ENCODE measurements at regions not wholly inside any gene's neighbourhood (a gene's known extent, or its start where the extent isn't known, plus 50 kb on each side); places are given as distances from the start of the nearest gene placed in this dataset.

- Mint-ChIP-seq H3K27ac (no peak overlapping the region), H3K9me3 (no peaks in the 10 kb centered on the region), H3K36me3 (no peaks in the 10 kb centered on the region), H3K27me3 (no peaks in the 10 kb centered on the region), H3K4me3 (no peak overlapping the region), H3K4me1 (no peaks in the 10 kb centered on the region)
Measured at GRCh38 chr2:147575106-147575505, 269.7 kb upstream of the ACVR2A start.

- Mint-ChIP-seq H3K27me3 (no peaks in the 10 kb centered on the region), H3K4me1 (no peaks in the 10 kb centered on the region), H3K36me3 (no peaks in the 10 kb centered on the region), H3K9me3 (no peaks in the 10 kb centered on the region), H3K27ac (no peak overlapping the region), H3K4me3 (no peak overlapping the region)
Measured at GRCh38 chr2:147572622-147573021, 272.2 kb upstream of the ACVR2A start.

GRCh38 chr2:147569426-147569825, 275.4 kb upstream of the ACVR2A start:
- Mint-ChIP-seq H3K27ac (no peak overlapping the region), H3K4me1 (no peaks in the 10 kb centered on the region), H3K27me3 (no peaks in the 10 kb centered on the region), H3K4me3 (no peak overlapping the region), H3K36me3 (no peaks in the 10 kb centered on the region), H3K9me3 (no peaks in the 10 kb centered on the region)

GRCh38 chr2:147568109-147568508, 276.7 kb upstream of the ACVR2A start:
- no peaks in the 10 kb centered on the region for H3K27me3 Mint-ChIP-seq
- no peaks in the 10 kb centered on the region for H3K9me3 Mint-ChIP-seq
- H3K4me3 Mint-ChIP-seq = no peak overlapping the region
- H3K27ac Mint-ChIP-seq = no peak overlapping the region
- H3K4me1 Mint-ChIP-seq = no peaks in the 10 kb centered on the region
- no peaks in the 10 kb centered on the region for H3K36me3 Mint-ChIP-seq

GRCh38 chr2:147567136-147567535, 277.7 kb upstream of the ACVR2A start:
- Mint-ChIP-seq H3K4me3 (no peak overlapping the region), H3K27ac (no peak overlapping the region), H3K27me3 (no peaks in the 10 kb centered on the region), H3K36me3 (no peaks in the 10 kb centered on the region), H3K9me3 (no peaks in the 10 kb centered on the region), H3K4me1 (no peaks in the 10 kb centered on the region)

DNA sequence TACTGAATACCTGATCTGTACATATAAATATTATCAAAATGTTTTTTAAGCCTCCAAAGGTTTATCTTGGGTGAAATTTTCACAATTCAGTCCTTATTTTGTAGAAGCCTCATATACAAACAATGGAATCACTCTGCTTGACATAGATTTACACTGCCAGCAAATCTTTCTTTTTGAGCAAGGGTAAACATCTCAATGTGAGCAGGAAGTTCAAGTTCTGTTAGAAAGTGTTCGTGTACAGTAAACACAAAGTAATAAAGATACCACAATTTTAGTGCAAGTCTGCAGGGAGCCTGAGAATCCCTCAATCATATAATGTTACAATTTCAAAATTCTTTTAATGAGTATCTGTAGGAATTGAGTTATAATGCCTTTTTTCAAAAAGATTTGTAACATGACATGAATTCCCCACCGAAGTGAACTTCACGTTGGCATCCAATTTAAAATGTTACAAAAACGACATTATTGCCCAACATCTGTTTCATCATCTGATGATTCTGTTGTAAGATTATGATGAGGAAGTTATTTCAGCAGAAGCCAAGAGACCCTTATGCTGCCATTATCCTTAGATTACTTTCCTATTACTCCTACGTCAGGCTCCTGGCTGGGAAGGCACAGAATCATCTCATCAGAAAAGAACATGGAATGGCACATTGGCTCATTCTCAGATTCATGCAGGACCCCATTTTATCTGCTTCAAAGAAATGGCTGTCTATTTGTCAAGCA, 283.9 kb upstream of the ACVR2A start:
- Mint-ChIP-seq H3K27me3 (no peaks in the 10 kb centered on the region), H3K4me1 (peaks cover 5% of the 10 kb centered on the region), H3K9me3 (no peaks in the 10 kb centered on the region), H3K36me3 (no peaks in the 10 kb centered on the region), H3K4me3 (no peak overlapping the region), H3K27ac (no peak overlapping the region)

- no peaks in the 10 kb centered on the region for H3K27me3 Mint-ChIP-seq
- no peaks in the 10 kb centered on the region for H3K36me3 Mint-ChIP-seq
- H3K27ac Mint-ChIP-seq = no peak overlapping the region
- H3K4me1 Mint-ChIP-seq = peaks cover 5% of the 10 kb centered on the region
- H3K4me3 Mint-ChIP-seq = no peak overlapping the region
- no peaks in the 10 kb centered on the region for H3K9me3 Mint-ChIP-seq
Measured at GRCh38 chr2:147559070-147559725, 285.6 kb upstream of the ACVR2A start.

- no peak overlapping the region for H3K27ac Mint-ChIP-seq
Measured at GRCh38 chr2:147558620-147559019, 286.2 kb upstream of the ACVR2A start.

GRCh38 chr2:147554521-147555107, 290.2 kb upstream of the ACVR2A start:
- Mint-ChIP-seq H3K4me3 (no peak overlapping the region), H3K36me3 (no peaks in the 10 kb centered on the region), H3K27me3 (no peaks in the 10 kb centered on the region)

More at GRCh38 chr2:147558620-147559019, 286.2 kb upstream of the ACVR2A start:
- Mint-ChIP-seq H3K36me3 (no peaks in the 10 kb centered on the region), H3K4me1 (peaks cover 5% of the 10 kb centered on the region), H3K27me3 (no peaks in the 10 kb centered on the region), H3K9me3 (no peaks in the 10 kb centered on the region), H3K4me3 (no peak overlapping the region)

DNA sequence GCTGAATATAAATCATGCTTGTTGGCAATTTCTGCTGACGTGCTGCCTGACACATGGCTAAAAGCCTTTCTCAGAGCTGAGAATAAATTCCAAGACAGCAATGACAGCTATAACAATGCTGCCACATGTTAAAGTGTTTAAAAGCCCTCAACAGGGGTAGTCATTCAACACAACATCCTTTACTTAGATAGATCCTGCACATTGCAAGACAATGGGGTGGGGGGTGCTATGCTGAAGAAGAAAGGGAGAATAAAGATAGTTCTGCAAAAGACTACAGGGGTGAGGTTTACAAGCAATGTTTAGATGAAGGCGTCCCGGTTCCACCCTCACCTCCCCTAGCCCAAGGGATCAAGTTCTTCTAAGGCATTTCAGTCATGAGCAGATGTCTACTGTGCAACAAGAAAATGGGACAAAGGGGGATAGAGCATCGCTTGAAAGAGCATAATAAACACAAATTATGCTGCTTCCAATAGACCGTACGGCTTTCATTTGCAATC, 291.0 kb upstream of the ACVR2A start:
- no peaks in the 10 kb centered on the region for H3K9me3 Mint-ChIP-seq
- H3K4me1 Mint-ChIP-seq = no peaks in the 10 kb centered on the region
- H3K4me3 Mint-ChIP-seq = no peak overlapping the region
- no peaks in the 10 kb centered on the region for H3K36me3 Mint-ChIP-seq
- H3K27me3 Mint-ChIP-seq = no peaks in the 10 kb centered on the region
- no peak overlapping the region for H3K27ac Mint-ChIP-seq

More at GRCh38 chr2:147554521-147555107, 290.2 kb upstream of the ACVR2A start:
- Mint-ChIP-seq H3K27ac (no peak overlapping the region), H3K9me3 (no peaks in the 10 kb centered on the region), H3K4me1 (no peaks in the 10 kb centered on the region)

DNA sequence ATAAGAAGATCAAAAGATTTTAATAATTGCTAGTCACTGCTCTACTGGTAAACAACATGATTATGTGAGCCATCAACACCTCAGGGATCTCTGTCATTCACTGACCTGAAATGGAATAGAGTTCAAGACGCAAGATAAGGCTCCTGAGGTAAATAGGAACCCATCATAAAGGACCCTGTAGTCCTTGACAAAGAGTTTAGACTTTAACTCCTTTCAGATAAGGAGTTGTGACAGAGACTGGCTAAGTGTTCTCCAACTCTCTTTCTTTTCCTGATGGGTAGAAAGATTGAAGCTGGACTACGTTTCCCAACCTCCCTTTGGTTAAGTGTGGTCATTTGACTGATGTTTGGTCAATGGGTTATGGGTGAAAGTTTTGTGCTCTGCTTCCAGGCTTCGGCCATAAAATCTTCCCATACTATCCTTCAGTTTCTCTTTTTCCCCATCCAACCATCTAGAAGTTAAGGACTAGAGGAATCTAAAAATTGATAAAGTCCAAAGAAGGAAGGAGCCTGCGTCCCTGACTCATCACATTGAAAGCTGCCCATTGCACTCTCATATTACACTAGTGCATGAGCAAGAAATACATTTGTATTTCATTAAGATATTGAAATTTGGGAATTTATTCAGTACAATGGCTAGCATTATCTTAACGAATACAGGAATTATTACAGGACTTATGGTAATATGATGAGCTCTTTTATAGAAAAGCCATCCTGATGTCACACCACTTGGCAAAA, 293.7 kb upstream of the ACVR2A start:
- H3K4me3 Mint-ChIP-seq = no peak overlapping the region
- no peaks in the 10 kb centered on the region for H3K4me1 Mint-ChIP-seq
- H3K36me3 Mint-ChIP-seq = no peaks in the 10 kb centered on the region
- no peaks in the 10 kb centered on the region for H3K9me3 Mint-ChIP-seq
- no peak overlapping the region for H3K27ac Mint-ChIP-seq
- H3K27me3 Mint-ChIP-seq = no peaks in the 10 kb centered on the region

GRCh38 chr2:147549054-147549453, 295.8 kb upstream of the ACVR2A start:
- H3K36me3 Mint-ChIP-seq = no peaks in the 10 kb centered on the region
- H3K27ac Mint-ChIP-seq = no peak overlapping the region

DNA sequence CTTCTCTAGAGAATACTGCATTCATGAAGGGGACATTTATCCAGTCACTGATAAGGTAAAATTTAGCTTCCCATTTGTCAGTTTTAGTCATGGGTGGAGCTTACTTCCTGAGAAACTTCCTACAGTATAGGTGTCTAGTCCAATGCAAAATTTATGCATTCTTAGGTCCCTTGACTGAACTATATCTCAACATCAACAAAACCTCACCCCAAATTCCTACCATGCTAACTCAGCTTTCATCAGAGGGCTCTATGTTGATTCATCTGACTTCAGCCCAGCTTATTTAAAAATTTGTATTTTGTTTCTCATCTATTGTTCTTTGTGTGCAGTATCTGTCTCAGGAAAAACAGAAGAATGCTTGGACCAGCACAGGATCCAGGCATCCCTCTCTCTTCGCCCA, 296.4 kb upstream of the ACVR2A start:
- Mint-ChIP-seq H3K4me3 (no peak overlapping the region), H3K27me3 (no peaks in the 10 kb centered on the region), H3K36me3 (no peaks in the 10 kb centered on the region), H3K9me3 (no peaks in the 10 kb centered on the region), H3K27ac (no peak overlapping the region), H3K4me1 (no peaks in the 10 kb centered on the region)

More at GRCh38 chr2:147549054-147549453, 295.8 kb upstream of the ACVR2A start:
- Mint-ChIP-seq H3K4me3 (no peak overlapping the region), H3K4me1 (no peaks in the 10 kb centered on the region), H3K9me3 (no peaks in the 10 kb centered on the region), H3K27me3 (no peaks in the 10 kb centered on the region)

DNA sequence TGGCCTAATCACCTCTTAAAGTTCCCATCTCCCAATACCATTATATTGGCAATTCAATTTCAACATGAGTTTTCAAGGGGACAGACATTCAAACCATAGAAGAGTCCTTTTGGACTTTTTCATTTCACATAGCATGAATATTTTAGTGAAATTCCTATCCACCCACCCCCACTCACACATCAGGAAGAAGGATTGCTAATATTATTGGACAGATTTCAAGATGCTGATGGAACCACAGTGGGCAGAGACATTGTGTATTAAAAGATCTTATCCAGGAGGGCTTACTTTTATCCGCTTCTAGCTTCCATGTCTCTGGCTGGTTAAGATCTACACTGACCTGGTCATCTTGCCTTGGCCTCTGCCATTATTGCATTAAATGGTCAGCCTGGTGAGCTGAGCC, 297.4 kb upstream of the ACVR2A start:
- Mint-ChIP-seq H3K36me3 (no peaks in the 10 kb centered on the region), H3K4me1 (no peaks in the 10 kb centered on the region), H3K4me3 (no peak overlapping the region), H3K9me3 (no peaks in the 10 kb centered on the region), H3K27me3 (no peaks in the 10 kb centered on the region), H3K27ac (no peak overlapping the region)

- H3K4me1 Mint-ChIP-seq = no peaks in the 10 kb centered on the region
- no peaks in the 10 kb centered on the region for H3K36me3 Mint-ChIP-seq
- H3K9me3 Mint-ChIP-seq = no peaks in the 10 kb centered on the region
- H3K27ac Mint-ChIP-seq = no peak overlapping the region
- H3K27me3 Mint-ChIP-seq = no peaks in the 10 kb centered on the region
- H3K4me3 Mint-ChIP-seq = no peak overlapping the region
Measured at GRCh38 chr2:147546109-147546508, 298.7 kb upstream of the ACVR2A start.

Measured in activated naive CD4-positive, alpha-beta T cell treated with anti-CD3 and anti-CD28 coated beads, Interleukin-2, amount 50 U/mL, for 24 hours (primary cell).